DND-41 (cell line): ENCODE measurements at regions not wholly inside any gene's neighbourhood (a gene's known extent, or its start where the extent isn't known, plus 50 kb on each side); places are given as distances from the start of the nearest gene placed in this dataset.
A peak's percentile ranks its signal among the peaks of the same experiment; 100 is the strongest.

Experiments used
- ATAC-seq: fragments of 200-7000 bp; cut with Tn5 transposase; 3 replicates; pipeline ENCODE4 v1.9.1; 2021; ENCODE audit warnings: low read depth; ENCODE audit not compliant: insufficient read depth
- DNase-seq: peaks from one replicate; pipeline ENCODE4 v3.0.0-alpha.2; 2020
- H2AFZ ChIP-seq: 2 replicates; pipeline ENCODE4 v1.6.0; 2012; ENCODE audit warnings: low read depth, low read length
- H3K27ac ChIP-seq: 2 replicates; pipeline ENCODE4 v1.5.1; 2012; ENCODE audit warnings: low read length, inconsistent platforms
- H3K27me3 ChIP-seq: fragments of 200-600 bp; sonication (generic); 2 replicates; pipeline ENCODE4 v1.6.0; 2012; ENCODE audit warnings: low read length, mild to moderate bottlenecking, inconsistent platforms; ENCODE audit not compliant: insufficient read depth, poor library complexity
- H3K36me3 ChIP-seq: 2 replicates; pipeline ENCODE4 v1.5.1; 2012; ENCODE audit warnings: low read length, inconsistent platforms; ENCODE audit not compliant: insufficient read depth
- H3K4me1 ChIP-seq: 2 replicates; pipeline ENCODE4 v1.5.1; 2012; ENCODE audit warnings: mild to moderate bottlenecking, low read length; ENCODE audit not compliant: insufficient read depth
- H3K4me2 ChIP-seq: 2 replicates; pipeline ENCODE4 v1.6.0; 2012; ENCODE audit warnings: mild to moderate bottlenecking, moderate library complexity, low read length, inconsistent platforms; ENCODE audit not compliant: insufficient read depth
- H3K4me3 ChIP-seq, 2 experiments: fragments of 200-600 bp in 1 of 2; shearing (Covaris generic) in 1 of 2; 2 replicates each; pipeline ENCODE4 v1.5.1; 2012 to 2016; ENCODE audit warnings: inconsistent platforms in 2 of 2, low read length in 2 of 2, mild to moderate bottlenecking in 2 of 2, low read depth in 1 of 2, moderate library complexity in 1 of 2
- H3K79me2 ChIP-seq: 2 replicates; pipeline ENCODE4 v1.6.0; 2012; ENCODE audit warnings: low read length, inconsistent platforms; ENCODE audit not compliant: insufficient read depth
- H3K9ac ChIP-seq: 2 replicates; pipeline ENCODE4 v1.6.0; 2012; ENCODE audit warnings: low read depth, mild to moderate bottlenecking, inconsistent platforms, low read length, moderate library complexity
- H3K9me3 ChIP-seq: 2 replicates; pipeline ENCODE4 v1.5.1; 2012; ENCODE audit warnings: low read length, moderate library complexity, mild to moderate bottlenecking, inconsistent platforms; ENCODE audit not compliant: insufficient read depth, severe bottlenecking
- H4K20me1 ChIP-seq: 2 replicates; pipeline ENCODE4 v1.6.0; 2012; ENCODE audit warnings: low read length; ENCODE audit not compliant: insufficient read depth
- CTCF ChIP-seq: IDR thresholded peaks from 2 replicates; pipeline ENCODE4 v1.5.1; 2012; ENCODE audit warnings: borderline replicate concordance, low read length, moderate library complexity, mild to moderate bottlenecking; ENCODE audit not compliant: poor library complexity, severe bottlenecking; ENCODE audit errors: extremely low read depth
- EZH2 ChIP-seq: IDR thresholded peaks from 3 replicates; pipeline ENCODE4 v1.6.1; 2012; ENCODE audit warnings: borderline replicate concordance, low read depth, mild to moderate bottlenecking, moderate library complexity, low read length, inconsistent platforms; ENCODE audit not compliant: severe bottlenecking

GRCh38 chr1:219817914-219818313 lies 110.4 kb downstream of the SLC30A10 start:
- no peak for TF ChIP-seq CTCF
- TF ChIP-seq EZH2: no peak
- no peaks in the 10 kb centered on the region for H4K20me1 ChIP-seq
- no peak overlapping the region for H3K9ac ChIP-seq
- no peaks in the 10 kb centered on the region for H3K79me2 ChIP-seq
- H3K4me2 ChIP-seq: no peak overlapping the region
- ATAC-seq: no peak
- no peaks in the 10 kb centered on the region for H3K36me3 ChIP-seq
- no peak overlapping the region for H2AFZ ChIP-seq
- no peak overlapping the region for H3K4me3 ChIP-seq
- H3K27me3 ChIP-seq: peaks cover 7% of the 10 kb centered on the region
- no peaks in the 10 kb centered on the region for H3K4me1 ChIP-seq
- no peak for DNase-seq
- H3K27ac ChIP-seq: no peak overlapping the region
- H3K9me3 ChIP-seq: no peaks in the 10 kb centered on the region

GRCh38 chr1:219813294-219813693 lies 115.1 kb downstream of the SLC30A10 start:
- Histone ChIP-seq H3K27me3 (peaks cover 12% of the 10 kb centered on the region), H3K36me3 (no peaks in the 10 kb centered on the region), H3K4me1 (no peaks in the 10 kb centered on the region), H2AFZ (no peak overlapping the region), H3K9me3 (no peaks in the 10 kb centered on the region), H3K4me2 (no peak overlapping the region), H3K27ac (no peak overlapping the region), H4K20me1 (no peaks in the 10 kb centered on the region), H3K4me3 (no peak overlapping the region), H3K9ac (no peak overlapping the region), H3K79me2 (no peaks in the 10 kb centered on the region)
- ATAC-seq (no peak), DNase-seq (no peak)
- no peak for TF ChIP-seq EZH2
- no peak for TF ChIP-seq CTCF

GRCh38 chr1:219812491-219813203 lies 115.7 kb downstream of the SLC30A10 start:
- H3K4me3 ChIP-seq: no peak overlapping the region
- H3K4me1 ChIP-seq: no peaks in the 10 kb centered on the region
- no peak overlapping the region for H3K27ac ChIP-seq
- peaks cover 12% of the 10 kb centered on the region for H3K27me3 ChIP-seq
- no peak overlapping the region for H3K4me2 ChIP-seq
- no peak overlapping the region for H3K9ac ChIP-seq
- no peak overlapping the region for H2AFZ ChIP-seq
- H3K79me2 ChIP-seq: no peaks in the 10 kb centered on the region
- ATAC-seq: peak; percentile 87
- H4K20me1 ChIP-seq: no peaks in the 10 kb centered on the region
- TF ChIP-seq CTCF (peak; percentile 75), EZH2 (no peak)
- H3K36me3 ChIP-seq: no peaks in the 10 kb centered on the region
- H3K9me3 ChIP-seq: no peaks in the 10 kb centered on the region
- peak; percentile 36 for DNase-seq

GRCh38 chr1:219812086-219812485 lies 116.3 kb downstream of the SLC30A10 start:
- Histone ChIP-seq H3K27me3 (peaks cover 8% of the 10 kb centered on the region), H3K79me2 (no peaks in the 10 kb centered on the region), H3K4me3 (no peak overlapping the region), H3K4me1 (no peaks in the 10 kb centered on the region), H4K20me1 (no peaks in the 10 kb centered on the region), H3K9me3 (no peaks in the 10 kb centered on the region), H2AFZ (no peak overlapping the region), H3K4me2 (no peak overlapping the region), H3K9ac (no peak overlapping the region), H3K27ac (no peak overlapping the region), H3K36me3 (no peaks in the 10 kb centered on the region)
- TF ChIP-seq CTCF (no peak), EZH2 (no peak)
- no peak for DNase-seq
- ATAC-seq: no peak
